ENCODE measurements at regions not wholly inside any gene's neighbourhood (a gene's known extent, or its start where the extent isn't known, plus 50 kb on each side); places are given as distances from the start of the nearest gene placed in this dataset.

- DNase-seq (ENCODE audit: low read depth): no peak
- H3K4me3 ChIP-seq (ENCODE audit: low read depth, low read length): no peak overlapping the region
- no peak for TF ChIP-seq CTCF (conservative IDR thresholded peaks at IDR 0.05; ENCODE audit: low read depth, low read length)
Measured at GRCh38 chr18:25725501-25725900, 364.9 kb downstream of the SS18 start.

- DNase-seq (ENCODE audit: low read depth): no peak
Measured at GRCh38 chr18:25724997-25725396, 365.4 kb downstream of the SS18 start.

GRCh38 chr18:25724121-25724520 lies 366.3 kb downstream of the SS18 start:
- DNase-seq (ENCODE audit: low read depth): no peak
- no peak for TF ChIP-seq CTCF (conservative IDR thresholded peaks at IDR 0.05; ENCODE audit: low read depth, low read length)
- H3K4me3 ChIP-seq (ENCODE audit: low read depth, low read length): no peak overlapping the region

More at GRCh38 chr18:25724997-25725396, 365.4 kb downstream of the SS18 start:
- H3K4me3 ChIP-seq (ENCODE audit: low read depth, low read length): no peak overlapping the region
- TF ChIP-seq CTCF (conservative IDR thresholded peaks at IDR 0.05; ENCODE audit: low read depth, low read length): no peak

GRCh38 chr18:25713103-25713502 lies 361.1 kb upstream of the ZNF521 start:
- no peak for TF ChIP-seq CTCF (conservative IDR thresholded peaks at IDR 0.05; ENCODE audit: low read depth, low read length)
- DNase-seq (ENCODE audit: low read depth): no peak
- H3K4me3 ChIP-seq (ENCODE audit: low read depth, low read length): no peak overlapping the region

GRCh38 chr18:25710981-25711380 lies 359.0 kb upstream of the ZNF521 start:
- DNase-seq (ENCODE audit: low read depth): no peak
- TF ChIP-seq CTCF (conservative IDR thresholded peaks at IDR 0.05; ENCODE audit: low read depth, low read length): no peak
- H3K4me3 ChIP-seq (ENCODE audit: low read depth, low read length): no peak overlapping the region

GRCh38 chr18:25705650-25706049 lies 353.7 kb upstream of the ZNF521 start:
- TF ChIP-seq CTCF (conservative IDR thresholded peaks at IDR 0.05; ENCODE audit: low read depth, low read length): no peak
- H3K4me3 ChIP-seq (ENCODE audit: low read depth, low read length): no peak overlapping the region
- DNase-seq (ENCODE audit: low read depth): no peak

GRCh38 chr18:25704494-25704893 lies 352.5 kb upstream of the ZNF521 start:
- no peak for DNase-seq (ENCODE audit: low read depth)
- no peak for TF ChIP-seq CTCF (conservative IDR thresholded peaks at IDR 0.05; ENCODE audit: low read depth, low read length)
- no peak overlapping the region for H3K4me3 ChIP-seq (ENCODE audit: low read depth, low read length)
